ENCODE measurements at regions not wholly inside any gene's neighbourhood (a gene's known extent, or its start where the extent isn't known, plus 50 kb on each side); places are given as distances from the start of the nearest gene placed in this dataset.

- no peak for TF ChIP-seq FOXP2 (optimal IDR thresholded peaks at IDR 0.05; ENCODE audit: borderline replicate concordance, extremely low read depth, extremely low read length, insufficient read depth)
- TF ChIP-seq TAF1 (IDR thresholded peaks at IDR 0.05; ENCODE audit: borderline replicate concordance, insufficient read depth, low read length): no peak
- TF ChIP-seq SIN3A (IDR thresholded peaks at IDR 0.05; ENCODE audit: borderline replicate concordance, insufficient read depth, low read length): no peak
- no peak for TF ChIP-seq REST (IDR thresholded peaks at IDR 0.05; ENCODE audit: insufficient read depth in 1 of 2, low read depth in 2 of 2, low read length in 2 of 2)
- no peak for TF ChIP-seq POLR2AphosphoS5 (IDR thresholded peaks at IDR 0.05; ENCODE audit: low read depth, low read length)
Observed at GRCh38 chr7:24425664-24426063, 141.7 kb downstream of the NPY start.

GRCh38 chr7:24427048-24427447 is 143.1 kb downstream of the NPY start:
- no peak for TF ChIP-seq TAF1 (IDR thresholded peaks at IDR 0.05; ENCODE audit: borderline replicate concordance, insufficient read depth, low read length)
- no peak for TF ChIP-seq POLR2AphosphoS5 (IDR thresholded peaks at IDR 0.05; ENCODE audit: low read depth, low read length)
- no peak for TF ChIP-seq REST (IDR thresholded peaks at IDR 0.05; ENCODE audit: insufficient read depth in 1 of 2, low read depth in 2 of 2, low read length in 2 of 2)
- TF ChIP-seq FOXP2 (optimal IDR thresholded peaks at IDR 0.05; ENCODE audit: borderline replicate concordance, extremely low read depth, extremely low read length, insufficient read depth): no peak
- TF ChIP-seq SIN3A (IDR thresholded peaks at IDR 0.05; ENCODE audit: borderline replicate concordance, insufficient read depth, low read length): no peak

DNA sequence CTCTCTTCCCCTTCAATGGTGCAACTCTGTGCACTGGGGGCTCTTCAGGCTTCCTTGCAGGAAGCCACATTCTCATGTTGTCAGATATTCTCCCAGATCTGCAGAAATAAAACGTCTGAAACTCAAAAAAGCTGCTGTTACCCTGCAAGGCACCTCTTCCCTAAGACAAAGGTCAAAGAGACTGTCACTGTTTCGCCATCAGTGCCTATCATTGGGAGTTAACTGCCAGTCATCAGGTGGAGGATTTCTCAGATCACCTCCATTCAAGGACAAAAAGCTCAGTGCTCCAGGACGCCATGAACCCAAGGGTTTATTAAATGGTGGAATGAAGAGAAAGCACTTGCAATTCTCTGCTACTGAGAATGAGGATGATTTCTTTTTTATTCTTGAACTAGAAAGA is 144.6 kb upstream of the PALS2 start:
- TF ChIP-seq REST (IDR thresholded peaks at IDR 0.05; ENCODE audit: insufficient read depth in 1 of 2, low read depth in 2 of 2, low read length in 2 of 2) (no peak), POLR2AphosphoS5 (IDR thresholded peaks at IDR 0.05; ENCODE audit: low read depth, low read length) (no peak), TAF1 (IDR thresholded peaks at IDR 0.05; ENCODE audit: borderline replicate concordance, insufficient read depth, low read length) (no peak)

DNA sequence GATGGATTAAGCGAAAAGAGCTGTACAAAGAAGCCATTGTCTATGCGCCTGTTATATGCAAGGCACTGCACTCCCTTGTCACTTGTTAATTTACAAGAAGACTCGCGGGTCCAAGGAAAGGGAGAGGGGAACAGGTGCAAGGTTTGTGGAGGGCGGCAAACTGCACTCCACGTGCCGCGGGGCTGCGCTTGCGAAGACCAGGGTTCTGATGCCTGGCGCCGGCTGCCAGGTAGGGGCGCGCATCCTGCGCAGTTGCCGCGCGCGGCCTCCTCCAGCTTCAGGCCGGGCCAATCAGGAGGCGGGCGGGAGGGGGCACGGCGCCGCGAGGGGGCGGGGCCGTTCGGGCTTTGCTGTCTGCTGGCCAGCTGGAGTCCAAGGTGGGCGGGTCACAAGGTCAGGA is 140.6 kb upstream of the PALS2 start:
- no peak for TF ChIP-seq TAF1 (IDR thresholded peaks at IDR 0.05; ENCODE audit: borderline replicate concordance, insufficient read depth, low read length)
- TF ChIP-seq SIN3A (IDR thresholded peaks at IDR 0.05; ENCODE audit: borderline replicate concordance, insufficient read depth, low read length): no peak
- no peak for TF ChIP-seq REST (IDR thresholded peaks at IDR 0.05; ENCODE audit: insufficient read depth in 1 of 2, low read depth in 2 of 2, low read length in 2 of 2)
- TF ChIP-seq POLR2AphosphoS5 (IDR thresholded peaks at IDR 0.05; ENCODE audit: low read depth, low read length): no peak
- TF ChIP-seq FOXP2 (optimal IDR thresholded peaks at IDR 0.05; ENCODE audit: borderline replicate concordance, extremely low read depth, extremely low read length, insufficient read depth): no peak

GRCh38 chr7:24434972-24435371 is 138.3 kb upstream of the PALS2 start:
- TF ChIP-seq TAF1 (IDR thresholded peaks at IDR 0.05; ENCODE audit: borderline replicate concordance, insufficient read depth, low read length) (no peak), REST (IDR thresholded peaks at IDR 0.05; ENCODE audit: insufficient read depth in 1 of 2, low read depth in 2 of 2, low read length in 2 of 2) (no peak)

Data from PFSK-1 (cell line).